Hypothalamus (tissue), 51 donors: ENCODE measurements at regions not wholly inside any gene's neighbourhood (a gene's known extent, or its start where the extent isn't known, plus 50 kb on each side); places are given as distances from the start of the nearest gene placed in this dataset.
"Not testable (repeated sequence)": the region's sequence is repeated elsewhere in the genome, so short reads cannot be mapped to it uniquely, and the experiment has no call there.

ENCODE experiments used
- DNase-seq, 51 donors: peaks; one replicate each; lab custom pipeline; 2025; lab: John Stamatoyannopoulos, UW

GRCh38 chr7:4519819-4520520 is 162.1 kb upstream of the FOXK1 start:
- DNase-seq: no peak

- no peak for DNase-seq
Measured at GRCh38 chr7:4523219-4523618, 158.9 kb upstream of the FOXK1 start.

GRCh38 chr7:4523873-4524272 is 158.2 kb upstream of the FOXK1 start:
- no peak for DNase-seq

GRCh38 chr7:4525884-4526283 is 156.2 kb upstream of the FOXK1 start:
- DNase-seq: no peak

- no peak for DNase-seq
Measured at GRCh38 chr7:4527988-4528636, 154.0 kb upstream of the FOXK1 start.

GRCh38 chr7:4531236-4531635 is 150.9 kb upstream of the FOXK1 start:
- DNase-seq: no peak

- not testable (repeated sequence) for DNase-seq
Measured at GRCh38 chr7:4533339-4533738, 148.8 kb upstream of the FOXK1 start.

- peak in 25 of 51 donors; percentile 1 to 53 (median 25) for DNase-seq
Measured at GRCh38 chr7:4549681-4550080, 132.4 kb upstream of the FOXK1 start.

GRCh38 chr7:4550117-4550516 is 132.0 kb upstream of the FOXK1 start:
- DNase-seq: no peak

- DNase-seq: no peak
Measured at GRCh38 chr7:4552985-4553384, 129.1 kb upstream of the FOXK1 start.

- DNase-seq: peak in 2 of 51 donors; percentile 3 to 4
Measured at GRCh38 chr7:4556868-4557793, 125.0 kb upstream of the FOXK1 start.

- DNase-seq: no peak
Measured at GRCh38 chr7:4561795-4562194, 120.3 kb upstream of the FOXK1 start.

GRCh38 chr7:4566714-4567113 is 115.4 kb upstream of the FOXK1 start:
- DNase-seq: no peak

GRCh38 chr7:4574851-4575250 is 107.2 kb upstream of the FOXK1 start:
- no peak for DNase-seq

- DNase-seq: no peak
Measured at GRCh38 chr7:4575254-4575653, 106.8 kb upstream of the FOXK1 start.

- DNase-seq: no peak
Measured at GRCh38 chr7:4602905-4603842, 78.9 kb upstream of the FOXK1 start.

GRCh38 chr7:4603843-4604231 is 78.3 kb upstream of the FOXK1 start:
- no peak for DNase-seq

- no peak for DNase-seq
Measured at GRCh38 chr7:4604456-4604940, 77.6 kb upstream of the FOXK1 start.

- peak in 1 of 51 donors; percentile 40 for DNase-seq
Measured at GRCh38 chr7:4606797-4607196, 75.3 kb upstream of the FOXK1 start.

- peak in 17 of 51 donors; percentile 6 to 45 (median 22) for DNase-seq
Measured at GRCh38 chr7:4607311-4607729, 74.8 kb upstream of the FOXK1 start.
